C4-2B (cell line): ENCODE measurements at regions not wholly inside any gene's neighbourhood (a gene's known extent, or its start where the extent isn't known, plus 50 kb on each side); places are given as distances from the start of the nearest gene placed in this dataset.

Experiments used
- CTCF ChIP-seq: fragments of 450-650 bp; conservative IDR thresholded peaks from 2 replicates; pipeline ENCODE4 v1.5.1; 2017; ENCODE audit warnings: mild to moderate bottlenecking
- ZFX ChIP-seq: fragments of 450-650 bp; IDR thresholded peaks from 2 replicates; pipeline ENCODE4 v1.6.1; 2017

- TF ChIP-seq CTCF, result no peak
- TF ChIP-seq ZFX, result no peak
Measured at GRCh38 chr5:101515721-101516120, 612.6 kb upstream of the ST8SIA4 start.
